B cell (primary cell): ENCODE measurements at regions not wholly inside any gene's neighbourhood (a gene's known extent, or its start where the extent isn't known, plus 50 kb on each side); places are given as distances from the start of the nearest gene placed in this dataset.

ENCODE experiments used
- ATAC-seq: fragments of 200-7000 bp; cut with Tn5 transposase; one replicate; pipeline ENCODE4 v1.10.0; 2021; ENCODE audit warnings: low read depth, mild to moderate bottlenecking, moderate number of reproducible peaks, moderate library complexity
- CTCF ChIA-PET: fragments of 350-600 bp; sonication (Branson Sonifier 250); formaldehyde crosslinking; loops from one replicate; lab custom pipeline; 2021; ENCODE audit warnings: antibody characterized with exemption, inconsistent platforms; lab: Charles Lee
- POLR2A ChIA-PET: fragments of 350-600 bp; sonication (Branson Sonifier 250); formaldehyde crosslinking; loops from one replicate; lab custom pipeline; 2021; ENCODE audit warnings: antibody characterized with exemption; lab: Charles Lee
- DNase-seq: peaks from one replicate; pipeline ENCODE4 v3.0.0; 2013
- H2AFZ ChIP-seq: 2 replicates; pipeline ENCODE4 v1.6.1; 2012; ENCODE audit warnings: mild to moderate bottlenecking, low read depth, low read length; ENCODE audit not compliant: insufficient read depth, poor library complexity, severe bottlenecking
- H3K27ac ChIP-seq, 2 donors: 1 replicate in 1 of 2; 2 replicates in 1 of 2; pipeline ENCODE4 v1.5.1; 2012 to 2013; ENCODE audit warnings: low read length in 2 of 2, mild to moderate bottlenecking in 2 of 2, moderate library complexity in 1 of 2
- H3K27me3 ChIP-seq, 4 experiments: fragments of 200-600 bp in 1 of 4; sonication (generic) in 1 of 4; replicated peaks in 1 of 4; 1 replicate in 2 of 4; 2 replicates in 2 of 4; pipeline versions ENCODE4 v1.6.1 to v1.7.0; 2013 to 2016; ENCODE audit warnings: low read length in 3 of 4, mild to moderate bottlenecking in 2 of 4, mixed read lengths in 1 of 4, moderate library complexity in 1 of 4; ENCODE audit not compliant: insufficient read depth in 4 of 4, control insufficient read depth in 3 of 4; ENCODE audit errors: control extremely low read depth in 1 of 4
- H3K36me3 ChIP-seq, 2 experiments: replicated peaks in 1 of 2; 1 replicate in 1 of 2; 2 replicates in 1 of 2; pipeline versions ENCODE4 v1.6.1 to v1.7.1; 2013; ENCODE audit warnings: low read length in 1 of 2; ENCODE audit not compliant: insufficient read depth in 2 of 2, control insufficient read depth in 1 of 2; ENCODE audit errors: control extremely low read depth in 1 of 2, extremely low read depth in 1 of 2
- H3K4me1 ChIP-seq, 2 donors: fragments of 200-600 bp in 1 of 2; sonication (generic) in 1 of 2; 1 replicate in 1 of 2; 2 replicates in 1 of 2; pipeline versions ENCODE4 v1.5.1 to v1.6.1; 2013 to 2017; ENCODE audit warnings: low read length in 2 of 2; ENCODE audit not compliant: control insufficient read depth in 2 of 2, insufficient read depth in 2 of 2
- H3K4me2 ChIP-seq: replicated peaks from 2 replicates; pipeline ENCODE3; 2012; ENCODE audit warnings: mild to moderate bottlenecking, low read depth, low read length; ENCODE audit not compliant: poor library complexity, severe bottlenecking
- H3K4me3 ChIP-seq, 5 experiments: fragments of 200-600 bp in 1 of 5; sonication (generic) in 1 of 5; 1 replicate in 3 of 5; 2 replicates in 2 of 5; pipeline versions ENCODE4 v1.5.1 to v1.7.0; 2011 to 2016; ENCODE audit warnings: low read length in 4 of 5, mild to moderate bottlenecking in 4 of 5, low read depth in 2 of 5, control low read depth in 1 of 5, moderate library complexity in 1 of 5; ENCODE audit not compliant: insufficient read depth in 1 of 5; ENCODE audit errors: control extremely low read depth in 1 of 5, extremely low read depth in 1 of 5
- H3K79me2 ChIP-seq: fragments of 200-600 bp; sonication (generic); one replicate; pipeline ENCODE4 v1.6.0; 2016; ENCODE audit warnings: low read length; ENCODE audit not compliant: control insufficient read depth, insufficient read depth
- H3K9ac ChIP-seq: fragments of 200-600 bp; sonication (generic); 2 replicates; pipeline ENCODE4 v1.6.1; 2017; ENCODE audit warnings: mild to moderate bottlenecking, low read length, moderate library complexity
- H3K9me3 ChIP-seq, 3 donors: one replicate each; pipeline versions ENCODE4 v1.6.1 to v1.7.1; 2013; ENCODE audit warnings: low read length in 2 of 3; ENCODE audit not compliant: control insufficient read depth in 2 of 3, insufficient read depth in 1 of 3; ENCODE audit errors: control extremely low read depth in 1 of 3
- H4K20me1 ChIP-seq: 2 replicates; pipeline ENCODE4 v1.6.0; 2012; ENCODE audit warnings: mild to moderate bottlenecking, low read length; ENCODE audit not compliant: insufficient read depth, control insufficient read depth, poor library complexity, severe bottlenecking
- H3K27ac Mint-ChIP-seq: one replicate; pipeline ENCODE4 v1.8.0; 2021; ENCODE audit warnings: mixed read lengths
- H3K27me3 Mint-ChIP-seq: one replicate; pipeline ENCODE4 v1.8.0; 2021; ENCODE audit warnings: mixed read lengths
- H3K4me1 Mint-ChIP-seq: one replicate; pipeline ENCODE4 v1.8.0; 2021; ENCODE audit warnings: mixed read lengths
- H3K4me3 Mint-ChIP-seq: one replicate; pipeline ENCODE4 v1.8.0; 2021; ENCODE audit warnings: mixed read lengths
- H3K9me3 Mint-ChIP-seq: one replicate; pipeline ENCODE4 v1.8.0; 2022; ENCODE audit warnings: mixed read lengths; ENCODE audit not compliant: insufficient read depth
- EZH2 ChIP-seq: IDR thresholded peaks from 2 replicates; pipeline ENCODE4 v1.6.1; 2012; ENCODE audit warnings: borderline replicate concordance, low read depth, mild to moderate bottlenecking, moderate library complexity, low read length; ENCODE audit not compliant: insufficient read depth, poor library complexity, severe bottlenecking
- WGBS: methylation state at CpG from one replicate; pipeline ENCODE4 v1.1.5; 2013; ENCODE audit warnings: missing lambda C conversion rate; ENCODE audit not compliant: insufficient coverage; 5-methylcytosine and 5-hydroxymethylcytosine counted together
- intact Hi-C: fragments of 100-400 bp; cut with micrococcal nuclease; formaldehyde crosslinking; loops from one replicate; pipeline ENCODE4 v1.10.0; 2022
- TF ChIP-seq, protein P1 (sequence below): fragments of 200-600 bp; IDR thresholded peaks from one replicate; pipeline ENCODE4 v1.8.0; 2022; ENCODE audit warnings: antibody characterized with exemption, mild to moderate bottlenecking

DNA sequence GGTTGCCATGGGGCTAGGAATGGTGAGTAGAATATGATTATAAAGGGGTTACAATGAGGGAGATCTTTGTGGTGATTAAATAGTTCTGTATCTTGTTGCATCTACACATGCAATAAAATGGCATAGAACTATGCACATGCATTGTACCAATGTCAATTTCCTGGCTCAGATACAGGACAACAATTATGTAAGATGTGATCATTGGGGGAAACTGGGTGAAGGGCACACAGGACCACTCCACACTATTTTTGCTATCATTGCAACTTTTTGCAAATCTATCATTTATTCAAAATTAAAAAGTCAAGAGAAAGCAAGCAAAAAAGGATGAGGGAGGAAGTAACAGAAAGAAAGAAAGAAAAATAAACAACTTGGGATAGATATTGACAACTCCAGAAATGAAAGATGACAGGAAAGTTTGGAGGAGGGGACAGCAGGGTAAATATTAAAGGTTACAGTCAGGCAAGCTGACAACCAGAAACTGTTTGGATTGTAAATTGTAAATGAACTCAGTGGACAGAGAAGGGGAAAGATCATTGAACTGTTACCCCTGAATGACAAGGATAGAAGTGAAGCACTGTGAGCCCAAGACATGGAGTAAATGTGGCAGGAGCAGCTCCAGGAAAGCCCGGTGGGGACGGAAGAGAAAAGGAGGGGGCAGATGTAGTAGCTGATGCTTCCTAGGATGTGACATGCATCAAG, 499.6 kb upstream of the JARID2 start:
- Histone ChIP-seq H2AFZ (no peak overlapping the region), H3K4me1 (no peaks in the 10 kb centered on the region), H3K27ac (no peak overlapping the region), H3K4me3 (no peak overlapping the region), H3K4me2 (no peak overlapping the region), H3K27me3 (no peaks in the 10 kb centered on the region), H3K36me3 (no peaks in the 10 kb centered on the region), H3K9me3 (no peaks in the 10 kb centered on the region), H3K79me2 (no peaks in the 10 kb centered on the region), H3K9ac (no peak overlapping the region), H4K20me1 (no peaks in the 10 kb centered on the region)
- 100% methylated on average over 2 of the region's 2 CpGs for WGBS
- ChIA-PET CTCF (no interaction called here), POLR2A (no interaction called here)
- Mint-ChIP-seq H3K4me3 (no peak overlapping the region), H3K27ac (no peak overlapping the region), H3K9me3 (no peaks in the 10 kb centered on the region), H3K27me3 (no peaks in the 10 kb centered on the region), H3K4me1 (peaks cover 8% of the 10 kb centered on the region)
- intact Hi-C loops = no loop called here
- DNase-seq (no peak), ATAC-seq (no peak)
- TF ChIP-seq EZH2 = no peak
- TF ChIP-seq, protein P1, sequence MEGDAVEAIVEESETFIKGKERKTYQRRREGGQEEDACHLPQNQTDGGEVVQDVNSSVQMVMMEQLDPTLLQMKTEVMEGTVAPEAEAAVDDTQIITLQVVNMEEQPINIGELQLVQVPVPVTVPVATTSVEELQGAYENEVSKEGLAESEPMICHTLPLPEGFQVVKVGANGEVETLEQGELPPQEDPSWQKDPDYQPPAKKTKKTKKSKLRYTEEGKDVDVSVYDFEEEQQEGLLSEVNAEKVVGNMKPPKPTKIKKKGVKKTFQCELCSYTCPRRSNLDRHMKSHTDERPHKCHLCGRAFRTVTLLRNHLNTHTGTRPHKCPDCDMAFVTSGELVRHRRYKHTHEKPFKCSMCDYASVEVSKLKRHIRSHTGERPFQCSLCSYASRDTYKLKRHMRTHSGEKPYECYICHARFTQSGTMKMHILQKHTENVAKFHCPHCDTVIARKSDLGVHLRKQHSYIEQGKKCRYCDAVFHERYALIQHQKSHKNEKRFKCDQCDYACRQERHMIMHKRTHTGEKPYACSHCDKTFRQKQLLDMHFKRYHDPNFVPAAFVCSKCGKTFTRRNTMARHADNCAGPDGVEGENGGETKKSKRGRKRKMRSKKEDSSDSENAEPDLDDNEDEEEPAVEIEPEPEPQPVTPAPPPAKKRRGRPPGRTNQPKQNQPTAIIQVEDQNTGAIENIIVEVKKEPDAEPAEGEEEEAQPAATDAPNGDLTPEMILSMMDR = no peak

DNA sequence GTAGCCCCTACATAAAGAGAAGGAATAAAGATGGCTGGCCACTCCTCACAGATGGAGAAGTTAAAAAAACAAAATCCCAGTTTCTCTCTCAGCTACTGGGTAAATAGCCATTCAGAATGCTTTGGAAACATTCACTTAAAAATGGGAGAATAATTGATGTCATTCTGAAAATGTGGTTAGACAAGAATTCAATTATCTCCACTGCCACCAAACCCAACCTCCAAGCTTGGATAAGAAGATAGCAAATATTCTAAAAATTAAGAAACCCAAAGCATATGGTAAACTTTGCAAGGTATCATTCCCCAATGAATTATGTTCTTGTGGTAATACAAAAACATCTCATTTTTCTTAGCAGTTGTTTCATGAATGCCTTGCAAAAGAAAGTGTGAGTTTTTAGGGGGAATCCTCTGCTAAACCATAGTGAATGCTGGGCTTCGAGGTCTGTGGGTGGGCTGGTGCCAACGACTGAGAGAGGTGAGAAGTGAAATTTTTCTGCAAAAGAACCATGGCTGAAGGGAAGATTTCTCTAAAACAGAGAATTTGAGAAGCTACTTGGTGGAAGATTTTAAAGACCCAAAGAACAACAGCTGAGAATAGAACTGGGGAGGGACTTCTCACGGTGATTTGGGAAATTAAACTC, 497.9 kb upstream of the JARID2 start:
- Histone ChIP-seq H3K4me1 (no peaks in the 10 kb centered on the region), H3K27me3 (no peaks in the 10 kb centered on the region), H4K20me1 (no peaks in the 10 kb centered on the region), H2AFZ (no peak overlapping the region), H3K4me3 (no peak overlapping the region), H3K36me3 (no peaks in the 10 kb centered on the region), H3K9me3 (no peaks in the 10 kb centered on the region), H3K4me2 (no peak overlapping the region), H3K79me2 (no peaks in the 10 kb centered on the region), H3K9ac (no peak overlapping the region), H3K27ac (no peak overlapping the region)
- WGBS = 55% methylated on average over 1 of the region's 3 CpGs
- CTCF ChIA-PET = interaction anchor here (1.5 kb wide), 1 partner anchor 10 kb away, joined by 5 read pairs; no protein-coding TSS in a partner anchor
- no peak overlapping the region for H3K4me3 Mint-ChIP-seq
- no peaks in the 10 kb centered on the region for H3K9me3 Mint-ChIP-seq
- TF ChIP-seq, protein P1 = no peak
- TF ChIP-seq EZH2 = no peak
- H3K27me3 Mint-ChIP-seq = no peaks in the 10 kb centered on the region
- POLR2A ChIA-PET = no interaction called here
- ATAC-seq = no peak
- no peak overlapping the region for H3K27ac Mint-ChIP-seq
- DNase-seq = no peak
- peaks cover 8% of the 10 kb centered on the region for H3K4me1 Mint-ChIP-seq
- intact Hi-C loops = no loop called here
